ENCODE measurements at regions not wholly inside any gene's neighbourhood (a gene's known extent, or its start where the extent isn't known, plus 50 kb on each side); places are given as distances from the start of the nearest gene placed in this dataset.

GRCh38 chr1:190658907-190659306 lies 181.2 kb upstream of the BRINP3 start:
- DNase-seq (no peak), ATAC-seq (no peak)
- no peak overlapping the region for H3K4me3 ChIP-seq (ENCODE audit: low read length)
- Mint-ChIP-seq H3K27me3 (no peaks in the 10 kb centered on the region), H3K4me1 (no peaks in the 10 kb centered on the region), H3K4me3 (no peak overlapping the region), H3K36me3 (no peaks in the 10 kb centered on the region), H3K27ac (no peak overlapping the region), H3K9me3 (peaks cover 0 to 12% (median 2%) of the 10 kb centered on the region in 11 donors)
- H3K36me3 ChIP-seq (ENCODE audit: control insufficient read depth in 2 of 3, insufficient read depth in 3 of 3, low read length in 3 of 3): no peaks in the 10 kb centered on the region
- H3K4me1 ChIP-seq (ENCODE audit: control insufficient read depth in 2 of 2, insufficient read depth in 2 of 2, low read length in 2 of 2): no peaks in the 10 kb centered on the region
- no peaks in the 10 kb centered on the region for H3K9me3 ChIP-seq (ENCODE audit: control insufficient read depth in 2 of 3, low read length in 3 of 3)
- intact Hi-C loops (cut with micrococcal nuclease): no loop called here
- ChIA-PET POLR2A (no interaction called here), CTCF (no interaction called here)
- H3K27me3 ChIP-seq (ENCODE audit: control insufficient read depth in 2 of 2, insufficient read depth in 2 of 2, low read length in 2 of 2): no peaks in the 10 kb centered on the region
- H3K27ac ChIP-seq (ENCODE audit: low read depth, low read length): no peak overlapping the region

DNA sequence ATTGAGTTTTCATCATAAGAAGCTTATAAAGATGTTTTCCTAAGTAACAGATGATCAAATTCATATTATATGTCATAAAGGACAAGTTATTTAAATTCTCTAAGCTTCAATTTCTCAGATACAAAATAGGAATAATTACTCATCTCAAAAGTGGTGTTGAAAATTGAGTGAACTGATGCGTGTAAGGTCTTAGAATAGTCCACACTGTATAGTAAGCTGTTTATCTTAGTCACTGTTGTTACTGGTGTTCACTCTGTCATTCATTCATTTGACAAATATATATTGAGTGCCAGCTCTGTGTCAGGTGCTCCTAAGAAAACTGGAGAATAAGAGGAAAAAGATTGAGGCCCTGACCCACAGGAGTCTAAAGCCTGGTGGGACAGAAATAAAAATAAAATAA lies 186.3 kb upstream of the BRINP3 start:
- no peaks in the 10 kb centered on the region for H3K27me3 Mint-ChIP-seq
- Histone ChIP-seq H3K36me3 (ENCODE audit: control insufficient read depth in 2 of 3, insufficient read depth in 3 of 3, low read length in 3 of 3) (no peaks in the 10 kb centered on the region), H3K27ac (ENCODE audit: low read depth, low read length) (no peak overlapping the region), H3K9me3 (ENCODE audit: control insufficient read depth in 2 of 3, low read length in 3 of 3) (no peaks in the 10 kb centered on the region), H3K4me1 (ENCODE audit: control insufficient read depth in 2 of 2, insufficient read depth in 2 of 2, low read length in 2 of 2) (no peaks in the 10 kb centered on the region), H3K4me3 (ENCODE audit: low read length) (no peak overlapping the region), H3K27me3 (ENCODE audit: control insufficient read depth in 2 of 2, insufficient read depth in 2 of 2, low read length in 2 of 2) (no peaks in the 10 kb centered on the region)
- no peaks in the 10 kb centered on the region for H3K36me3 Mint-ChIP-seq
- no peaks in the 10 kb centered on the region for H3K4me1 Mint-ChIP-seq
- peaks cover 0 to 14% (median 3%) of the 10 kb centered on the region in 11 donors for H3K9me3 Mint-ChIP-seq
- DNase-seq (no peak), ATAC-seq (no peak)
- H3K27ac Mint-ChIP-seq: no peak overlapping the region
- intact Hi-C loops (cut with micrococcal nuclease): no loop called here
- CTCF ChIA-PET: no interaction called here
- POLR2A ChIA-PET: no interaction called here
- no peak overlapping the region for H3K4me3 Mint-ChIP-seq

DNA sequence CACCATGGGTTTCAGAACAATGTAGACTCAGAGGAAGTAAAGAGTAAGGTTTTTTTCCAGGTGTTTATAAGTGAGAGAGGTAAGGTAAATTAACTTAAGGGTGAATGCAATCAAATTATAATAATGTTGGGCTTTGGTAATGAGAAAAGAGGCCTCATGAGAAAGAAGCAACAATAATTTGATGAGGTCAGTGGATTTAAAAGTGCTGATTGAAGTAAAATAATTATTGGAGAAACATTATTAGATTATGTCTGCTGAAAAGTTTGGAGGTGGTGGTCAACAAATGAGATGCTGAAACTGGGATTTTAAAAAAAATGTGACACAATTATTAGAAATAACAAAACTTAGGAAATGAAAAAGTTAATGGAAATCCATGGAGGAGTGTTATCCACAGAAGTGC lies 187.4 kb upstream of the BRINP3 start:
- ChIA-PET POLR2A (no interaction called here), CTCF (no interaction called here)
- Mint-ChIP-seq H3K4me1 (no peaks in the 10 kb centered on the region), H3K27ac (no peak overlapping the region), H3K9me3 (peaks cover 0 to 13% (median 4%) of the 10 kb centered on the region in 11 donors), H3K27me3 (no peaks in the 10 kb centered on the region), H3K36me3 (no peaks in the 10 kb centered on the region), H3K4me3 (no peak overlapping the region)
- DNase-seq (no peak), ATAC-seq (no peak)
- intact Hi-C loops (cut with micrococcal nuclease): no loop called here
- H3K9me3 ChIP-seq (ENCODE audit: control insufficient read depth in 2 of 3, low read length in 3 of 3): no peaks in the 10 kb centered on the region
- H3K36me3 ChIP-seq (ENCODE audit: control insufficient read depth in 2 of 3, insufficient read depth in 3 of 3, low read length in 3 of 3): no peaks in the 10 kb centered on the region
- H3K4me1 ChIP-seq (ENCODE audit: control insufficient read depth in 2 of 2, insufficient read depth in 2 of 2, low read length in 2 of 2): no peaks in the 10 kb centered on the region
- no peak overlapping the region for H3K4me3 ChIP-seq (ENCODE audit: low read length)
- no peak overlapping the region for H3K27ac ChIP-seq (ENCODE audit: low read depth, low read length)
- H3K27me3 ChIP-seq (ENCODE audit: control insufficient read depth in 2 of 2, insufficient read depth in 2 of 2, low read length in 2 of 2): no peaks in the 10 kb centered on the region

- ATAC-seq (no peak), DNase-seq (no peak)
- H3K27ac Mint-ChIP-seq: no peak overlapping the region
- H3K4me3 ChIP-seq (ENCODE audit: low read length): no peak overlapping the region
- H3K4me3 Mint-ChIP-seq: no peak overlapping the region
- no peaks in the 10 kb centered on the region for H3K27me3 Mint-ChIP-seq
- H3K27ac ChIP-seq (ENCODE audit: low read depth, low read length): no peak overlapping the region
- no peaks in the 10 kb centered on the region for H3K4me1 Mint-ChIP-seq
- intact Hi-C loops (cut with micrococcal nuclease): no loop called here
- no peaks in the 10 kb centered on the region for H3K4me1 ChIP-seq (ENCODE audit: control insufficient read depth in 2 of 2, insufficient read depth in 2 of 2, low read length in 2 of 2)
- H3K9me3 Mint-ChIP-seq: peaks cover 0 to 15% (median 7%) of the 10 kb centered on the region in 11 donors
- no peaks in the 10 kb centered on the region for H3K27me3 ChIP-seq (ENCODE audit: control insufficient read depth in 2 of 2, insufficient read depth in 2 of 2, low read length in 2 of 2)
- H3K9me3 ChIP-seq (ENCODE audit: control insufficient read depth in 2 of 3, low read length in 3 of 3): no peaks in the 10 kb centered on the region
- ChIA-PET CTCF (no interaction called here), POLR2A (no interaction called here)
- H3K36me3 Mint-ChIP-seq: no peaks in the 10 kb centered on the region
- no peaks in the 10 kb centered on the region for H3K36me3 ChIP-seq (ENCODE audit: control insufficient read depth in 2 of 3, insufficient read depth in 3 of 3, low read length in 3 of 3)
Measured at GRCh38 chr1:190667914-190668313, 190.2 kb upstream of the BRINP3 start.

DNA sequence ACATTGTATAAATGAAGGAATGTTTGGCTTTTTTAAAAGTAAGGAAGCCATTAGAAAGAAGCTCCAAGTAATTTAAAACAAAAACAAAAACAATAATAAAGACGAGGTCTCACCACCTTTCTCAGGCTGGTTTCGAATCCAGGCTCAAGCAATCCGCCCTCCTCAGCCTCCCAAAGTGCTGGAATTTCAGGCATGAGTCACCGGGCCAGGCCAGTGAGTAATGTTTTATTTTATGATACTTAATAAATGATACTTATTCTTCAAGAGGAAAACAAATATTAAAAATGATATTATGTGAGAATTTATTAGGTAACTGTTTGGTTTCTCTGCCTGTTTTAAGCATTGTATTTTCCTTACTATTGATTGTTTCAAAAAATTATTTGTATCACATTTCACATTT lies 201.4 kb upstream of the BRINP3 start:
- intact Hi-C loops (cut with micrococcal nuclease): no loop called here
- H3K27ac Mint-ChIP-seq: no peak overlapping the region
- H3K36me3 Mint-ChIP-seq: no peaks in the 10 kb centered on the region
- H3K27ac ChIP-seq (ENCODE audit: low read depth, low read length): no peak overlapping the region
- DNase-seq (no peak), ATAC-seq (no peak)
- H3K4me3 Mint-ChIP-seq: no peak overlapping the region
- H3K27me3 ChIP-seq (ENCODE audit: control insufficient read depth in 2 of 2, insufficient read depth in 2 of 2, low read length in 2 of 2): no peaks in the 10 kb centered on the region
- H3K27me3 Mint-ChIP-seq: no peaks in the 10 kb centered on the region
- no peaks in the 10 kb centered on the region for H3K9me3 ChIP-seq (ENCODE audit: control insufficient read depth in 2 of 3, low read length in 3 of 3)
- H3K4me3 ChIP-seq (ENCODE audit: low read length): no peak overlapping the region
- H3K36me3 ChIP-seq (ENCODE audit: control insufficient read depth in 2 of 3, insufficient read depth in 3 of 3, low read length in 3 of 3): no peaks in the 10 kb centered on the region
- no peaks in the 10 kb centered on the region for H3K4me1 Mint-ChIP-seq
- POLR2A ChIA-PET: no interaction called here
- H3K4me1 ChIP-seq (ENCODE audit: control insufficient read depth in 2 of 2, insufficient read depth in 2 of 2, low read length in 2 of 2): no peaks in the 10 kb centered on the region
- H3K9me3 Mint-ChIP-seq: peaks cover 0 to 8% (median 3%) of the 10 kb centered on the region in 11 donors
- CTCF ChIA-PET: no interaction called here

- Histone ChIP-seq H3K36me3 (ENCODE audit: control insufficient read depth in 2 of 3, insufficient read depth in 3 of 3, low read length in 3 of 3) (no peaks in the 10 kb centered on the region), H3K9me3 (ENCODE audit: control insufficient read depth in 2 of 3, low read length in 3 of 3) (no peaks in the 10 kb centered on the region), H3K4me1 (ENCODE audit: control insufficient read depth in 2 of 2, insufficient read depth in 2 of 2, low read length in 2 of 2) (no peaks in the 10 kb centered on the region), H3K27me3 (ENCODE audit: control insufficient read depth in 2 of 2, insufficient read depth in 2 of 2, low read length in 2 of 2) (no peaks in the 10 kb centered on the region), H3K27ac (ENCODE audit: low read depth, low read length) (no peak overlapping the region), H3K4me3 (ENCODE audit: low read length) (no peak overlapping the region)
- H3K27me3 Mint-ChIP-seq: no peaks in the 10 kb centered on the region
- ATAC-seq (no peak), DNase-seq (no peak)
- peaks cover 0 to 6% (median 3%) of the 10 kb centered on the region in 11 donors for H3K9me3 Mint-ChIP-seq
- no peak overlapping the region for H3K27ac Mint-ChIP-seq
- no peaks in the 10 kb centered on the region for H3K4me1 Mint-ChIP-seq
- intact Hi-C loops (cut with micrococcal nuclease): no loop called here
- H3K4me3 Mint-ChIP-seq: no peak overlapping the region
- POLR2A ChIA-PET: no interaction called here
- H3K36me3 Mint-ChIP-seq: no peaks in the 10 kb centered on the region
- CTCF ChIA-PET: no interaction called here
Measured at GRCh38 chr1:190679454-190679853, 201.8 kb upstream of the BRINP3 start.

- no peaks in the 10 kb centered on the region for H3K36me3 Mint-ChIP-seq
- ChIA-PET POLR2A (no interaction called here), CTCF (no interaction called here)
- no peaks in the 10 kb centered on the region for H3K4me1 Mint-ChIP-seq
- Histone ChIP-seq H3K36me3 (ENCODE audit: control insufficient read depth in 2 of 3, insufficient read depth in 3 of 3, low read length in 3 of 3) (no peaks in the 10 kb centered on the region), H3K4me3 (ENCODE audit: low read length) (no peak overlapping the region), H3K27ac (ENCODE audit: low read depth, low read length) (no peak overlapping the region), H3K4me1 (ENCODE audit: control insufficient read depth in 2 of 2, insufficient read depth in 2 of 2, low read length in 2 of 2) (no peaks in the 10 kb centered on the region), H3K9me3 (ENCODE audit: control insufficient read depth in 2 of 3, low read length in 3 of 3) (no peaks in the 10 kb centered on the region), H3K27me3 (ENCODE audit: control insufficient read depth in 2 of 2, insufficient read depth in 2 of 2, low read length in 2 of 2) (no peaks in the 10 kb centered on the region)
- DNase-seq (no peak), ATAC-seq (no peak)
- H3K27ac Mint-ChIP-seq: no peak overlapping the region
- no peaks in the 10 kb centered on the region for H3K27me3 Mint-ChIP-seq
- H3K4me3 Mint-ChIP-seq: no peak overlapping the region
- intact Hi-C loops (cut with micrococcal nuclease): no loop called here
- peaks cover 0 to 6% (median 3%) of the 10 kb centered on the region in 11 donors for H3K9me3 Mint-ChIP-seq
Measured at GRCh38 chr1:190679983-190680382, 202.3 kb upstream of the BRINP3 start.

Data from naive thymus-derived CD4-positive, alpha-beta T cell (primary cell).